SU-DHL-6 (cell line): ENCODE measurements at regions not wholly inside any gene's neighbourhood (a gene's known extent, or its start where the extent isn't known, plus 50 kb on each side); places are given as distances from the start of the nearest gene placed in this dataset.

Experiments
- CTCF ChIP-seq: fragments of 200-600 bp; sonication (generic); IDR thresholded peaks from one replicate; pipeline ENCODE4 v1.5.1; 2017; ENCODE audit warnings: antibody characterized with exemption, mild to moderate bottlenecking, low read length, moderate library complexity; ENCODE audit not compliant: insufficient read depth, poor library complexity, severe bottlenecking
- EZH2phosphoT487 ChIP-seq: fragments of 200-600 bp; sonication (generic), shearing (Covaris generic); conservative IDR thresholded peaks from 2 replicates; pipeline ENCODE4 v1.6.1; 2018; ENCODE audit warnings: mild to moderate bottlenecking, antibody characterized with exemption, low read length, moderate library complexity, mixed read lengths

- TF ChIP-seq EZH2phosphoT487, result no peak
- no peak for TF ChIP-seq CTCF
Measured at GRCh38 chr1:87252406-87252805, 76.3 kb upstream of the LMO4 start.
